ENCODE measurements at regions not wholly inside any gene's neighbourhood (a gene's known extent, or its start where the extent isn't known, plus 50 kb on each side); places are given as distances from the start of the nearest gene placed in this dataset.

- TF ChIP-seq EZH2 (IDR thresholded peaks at IDR 0.05; ENCODE audit: borderline replicate concordance, low read length), result no peak
- TF ChIP-seq, protein P1, sequence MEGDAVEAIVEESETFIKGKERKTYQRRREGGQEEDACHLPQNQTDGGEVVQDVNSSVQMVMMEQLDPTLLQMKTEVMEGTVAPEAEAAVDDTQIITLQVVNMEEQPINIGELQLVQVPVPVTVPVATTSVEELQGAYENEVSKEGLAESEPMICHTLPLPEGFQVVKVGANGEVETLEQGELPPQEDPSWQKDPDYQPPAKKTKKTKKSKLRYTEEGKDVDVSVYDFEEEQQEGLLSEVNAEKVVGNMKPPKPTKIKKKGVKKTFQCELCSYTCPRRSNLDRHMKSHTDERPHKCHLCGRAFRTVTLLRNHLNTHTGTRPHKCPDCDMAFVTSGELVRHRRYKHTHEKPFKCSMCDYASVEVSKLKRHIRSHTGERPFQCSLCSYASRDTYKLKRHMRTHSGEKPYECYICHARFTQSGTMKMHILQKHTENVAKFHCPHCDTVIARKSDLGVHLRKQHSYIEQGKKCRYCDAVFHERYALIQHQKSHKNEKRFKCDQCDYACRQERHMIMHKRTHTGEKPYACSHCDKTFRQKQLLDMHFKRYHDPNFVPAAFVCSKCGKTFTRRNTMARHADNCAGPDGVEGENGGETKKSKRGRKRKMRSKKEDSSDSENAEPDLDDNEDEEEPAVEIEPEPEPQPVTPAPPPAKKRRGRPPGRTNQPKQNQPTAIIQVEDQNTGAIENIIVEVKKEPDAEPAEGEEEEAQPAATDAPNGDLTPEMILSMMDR (IDR thresholded peaks at IDR 0.05; ENCODE audit: low read length), result no peak
These were observed 53.3 kb upstream of the L3MBTL3 start for GRCh38 chr6:129965096-129965495.
